Pancreas (tissue), 10 donors: ENCODE measurements at regions not wholly inside any gene's neighbourhood (a gene's known extent, or its start where the extent isn't known, plus 50 kb on each side); places are given as distances from the start of the nearest gene placed in this dataset.

Experiments
- ATAC-seq, 4 donors: fragments of 200-7000 bp; cut with Tn5 transposase; one replicate each; pipeline versions ENCODE4 v1.8.0 to v1.9.1; 2020; ENCODE audit warnings: mild to moderate bottlenecking in 4 of 4, moderate library complexity in 4 of 4
- DNase-seq, 6 donors: peaks; one replicate each; pipeline ENCODE4 v3.0.0-alpha.2; 2020
- FAIRE-seq: peaks from 2 replicates; lab custom pipeline; 2012; peaks lifted over from hg19 to GRCh38; lab: Jason Lieb, UNC
- H3K27ac ChIP-seq, 4 donors: fragments of 200-600 bp; sonication (generic); 1 replicate in 3 of 4; 2 replicates in 1 of 4; pipeline versions ENCODE4 v1.5.0 to v1.8.0; 2020
- H3K27me3 ChIP-seq, 4 donors: fragments of 200-600 bp; one replicate each; pipeline ENCODE4 v1.8.0; 2021
- H3K36me3 ChIP-seq, 3 donors: fragments of 200-600 bp; sonication (generic) in 1 of 3; one replicate each; pipeline versions ENCODE4 v1.5.0 to v1.8.0; 2020 to 2021
- H3K4me1 ChIP-seq, 3 donors: fragments of 200-600 bp; one replicate each; pipeline ENCODE4 v1.8.0; 2021
- H3K4me3 ChIP-seq, 4 donors: fragments of 200-600 bp; sonication (generic) in 2 of 4; one replicate each; pipeline versions ENCODE4 v1.5.0 to v1.8.0; 2020 to 2021
- H3K9me3 ChIP-seq, 4 donors: fragments of 200-600 bp; one replicate each; pipeline ENCODE4 v1.8.0; 2021
- WGBS, 2 donors: extraction: QIAGEN DNeasy Blood & Tissue Kit; methylation state at CpG; one replicate each; pipeline ENCODE4 v1.1.7; 2013; 5-methylcytosine and 5-hydroxymethylcytosine counted together
- intact Hi-C, 3 donors: fragments of 100-400 bp; cut with DNase I; formaldehyde crosslinking; loops; one replicate each; pipeline versions ENCODE4 v1.11.1 to v1.14.2; 2022
- TF ChIP-seq, protein P1 (sequence below), 4 donors: fragments of 200-600 bp; sonication (generic) in 3 of 4; IDR thresholded peaks; one replicate each; pipeline versions ENCODE4 v1.5.0 to v1.8.0; 2021; ENCODE audit warnings: antibody characterized with exemption in 4 of 4
- donor health status: healthy with polysubstance abuse.
- donor health status: DM: no; HTN: no; CAD: no; lungs with moderate emphysema.
- donor health status: DM: no; HTN: no; CAD: no.
- donor health status: control.
- donor health status: control.
- donor health status: Bipolar disorder and iron deficiency.
- donor health status: DM: yes; HTN: yes; CAD: no.
- donor health status: DM: no; HTN: no; CAD: no.
- donor health status: DM: no; HTN: no; CAD: no.
- donor health status: DM: yes; HTN: yes; CAD: no.

DNA sequence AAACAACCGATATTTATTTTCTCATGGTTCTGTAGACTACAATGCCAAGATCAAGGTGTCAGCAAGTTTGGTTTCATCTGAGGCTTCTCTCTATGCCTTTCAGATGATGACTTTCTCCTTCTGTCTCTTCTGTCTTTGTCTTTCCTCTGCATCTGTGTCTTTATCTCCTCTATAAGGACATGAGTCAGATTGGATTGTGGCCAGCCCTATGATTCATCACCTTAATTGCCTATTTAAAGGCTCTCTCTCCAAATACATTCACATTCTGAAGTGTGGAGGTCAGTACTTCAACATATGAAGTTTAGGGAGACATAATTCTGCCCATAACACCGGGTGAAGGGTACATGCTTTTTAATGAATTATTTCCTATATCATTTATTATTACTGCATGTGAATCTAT is 71.2 kb upstream of the CNTNAP5 start:
- H3K4me1 ChIP-seq: no peaks in the 10 kb centered on the region
- intact Hi-C loops: no loop called here
- ATAC-seq (no peak), FAIRE-seq (no peak), DNase-seq (no peak)
- no peaks in the 10 kb centered on the region for H3K36me3 ChIP-seq
- H3K27ac ChIP-seq: no peak overlapping the region
- TF ChIP-seq, protein P1, sequence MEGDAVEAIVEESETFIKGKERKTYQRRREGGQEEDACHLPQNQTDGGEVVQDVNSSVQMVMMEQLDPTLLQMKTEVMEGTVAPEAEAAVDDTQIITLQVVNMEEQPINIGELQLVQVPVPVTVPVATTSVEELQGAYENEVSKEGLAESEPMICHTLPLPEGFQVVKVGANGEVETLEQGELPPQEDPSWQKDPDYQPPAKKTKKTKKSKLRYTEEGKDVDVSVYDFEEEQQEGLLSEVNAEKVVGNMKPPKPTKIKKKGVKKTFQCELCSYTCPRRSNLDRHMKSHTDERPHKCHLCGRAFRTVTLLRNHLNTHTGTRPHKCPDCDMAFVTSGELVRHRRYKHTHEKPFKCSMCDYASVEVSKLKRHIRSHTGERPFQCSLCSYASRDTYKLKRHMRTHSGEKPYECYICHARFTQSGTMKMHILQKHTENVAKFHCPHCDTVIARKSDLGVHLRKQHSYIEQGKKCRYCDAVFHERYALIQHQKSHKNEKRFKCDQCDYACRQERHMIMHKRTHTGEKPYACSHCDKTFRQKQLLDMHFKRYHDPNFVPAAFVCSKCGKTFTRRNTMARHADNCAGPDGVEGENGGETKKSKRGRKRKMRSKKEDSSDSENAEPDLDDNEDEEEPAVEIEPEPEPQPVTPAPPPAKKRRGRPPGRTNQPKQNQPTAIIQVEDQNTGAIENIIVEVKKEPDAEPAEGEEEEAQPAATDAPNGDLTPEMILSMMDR (IDR thresholded peaks at IDR 0.05): no peak
- 73 to 87% methylated on average over 2 of the region's 2 CpGs for WGBS, 2 donors
- no peak overlapping the region for H3K4me3 ChIP-seq
- no peaks in the 10 kb centered on the region for H3K27me3 ChIP-seq
- no peaks in the 10 kb centered on the region for H3K9me3 ChIP-seq

DNA sequence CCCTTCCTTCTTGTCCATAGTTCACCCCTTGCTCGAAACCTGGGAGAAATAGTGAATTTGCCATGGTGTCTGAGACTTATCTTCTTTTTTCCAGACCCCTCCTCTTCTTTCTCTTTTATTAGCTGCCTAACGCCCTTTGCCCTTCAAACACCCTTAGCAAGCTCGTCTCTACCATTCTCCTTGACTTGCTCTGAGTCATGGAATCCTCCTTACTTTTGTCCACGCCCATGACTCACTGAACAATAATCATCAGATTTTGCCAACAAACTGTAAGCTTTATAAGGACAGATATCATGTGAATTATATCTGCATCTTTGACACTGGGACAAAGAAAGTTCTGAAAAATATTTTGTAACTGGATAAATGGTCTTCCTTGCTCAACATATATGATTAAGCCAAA is 67.1 kb upstream of the CNTNAP5 start:
- TF ChIP-seq, protein P1 (IDR thresholded peaks at IDR 0.05): no peak
- H3K4me3 ChIP-seq: no peak overlapping the region
- no peak for DNase-seq
- no peaks in the 10 kb centered on the region for H3K9me3 ChIP-seq
- intact Hi-C loops: no loop called here
- H3K4me1 ChIP-seq: no peaks in the 10 kb centered on the region
- H3K27ac ChIP-seq: no peak overlapping the region
- no peaks in the 10 kb centered on the region for H3K27me3 ChIP-seq
- no peak for FAIRE-seq
- H3K36me3 ChIP-seq: no peaks in the 10 kb centered on the region
- WGBS, 2 donors: 28 to 42% methylated on average over 4 of the region's 4 CpGs
- no peak for ATAC-seq

DNA sequence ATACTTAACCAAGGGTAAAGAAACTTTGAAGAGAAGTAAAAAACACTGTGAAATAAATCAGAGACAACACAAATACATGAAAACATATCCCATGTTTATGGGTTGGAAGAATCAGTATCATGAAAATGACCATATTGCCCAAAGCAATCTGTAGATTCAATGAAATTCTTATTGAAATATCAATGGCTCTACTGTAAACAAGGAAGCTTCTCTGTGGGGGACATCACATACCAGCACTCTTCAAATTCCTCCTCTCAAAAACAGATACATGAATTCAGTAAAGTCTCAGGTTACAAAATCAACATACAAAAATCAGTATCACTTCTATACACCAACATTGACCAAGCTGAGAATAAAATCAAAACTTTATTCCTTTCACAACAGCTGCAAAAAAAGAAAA is 63.5 kb upstream of the CNTNAP5 start:
- no peak overlapping the region for H3K4me3 ChIP-seq
- no peaks in the 10 kb centered on the region for H3K36me3 ChIP-seq
- H3K27me3 ChIP-seq: no peaks in the 10 kb centered on the region
- TF ChIP-seq, protein P1 (IDR thresholded peaks at IDR 0.05): no peak
- H3K27ac ChIP-seq: no peak overlapping the region
- no peaks in the 10 kb centered on the region for H3K9me3 ChIP-seq
- intact Hi-C loops: no loop called here
- no peak for ATAC-seq
- DNase-seq: no peak
- FAIRE-seq: no peak
- H3K4me1 ChIP-seq: no peaks in the 10 kb centered on the region

DNA sequence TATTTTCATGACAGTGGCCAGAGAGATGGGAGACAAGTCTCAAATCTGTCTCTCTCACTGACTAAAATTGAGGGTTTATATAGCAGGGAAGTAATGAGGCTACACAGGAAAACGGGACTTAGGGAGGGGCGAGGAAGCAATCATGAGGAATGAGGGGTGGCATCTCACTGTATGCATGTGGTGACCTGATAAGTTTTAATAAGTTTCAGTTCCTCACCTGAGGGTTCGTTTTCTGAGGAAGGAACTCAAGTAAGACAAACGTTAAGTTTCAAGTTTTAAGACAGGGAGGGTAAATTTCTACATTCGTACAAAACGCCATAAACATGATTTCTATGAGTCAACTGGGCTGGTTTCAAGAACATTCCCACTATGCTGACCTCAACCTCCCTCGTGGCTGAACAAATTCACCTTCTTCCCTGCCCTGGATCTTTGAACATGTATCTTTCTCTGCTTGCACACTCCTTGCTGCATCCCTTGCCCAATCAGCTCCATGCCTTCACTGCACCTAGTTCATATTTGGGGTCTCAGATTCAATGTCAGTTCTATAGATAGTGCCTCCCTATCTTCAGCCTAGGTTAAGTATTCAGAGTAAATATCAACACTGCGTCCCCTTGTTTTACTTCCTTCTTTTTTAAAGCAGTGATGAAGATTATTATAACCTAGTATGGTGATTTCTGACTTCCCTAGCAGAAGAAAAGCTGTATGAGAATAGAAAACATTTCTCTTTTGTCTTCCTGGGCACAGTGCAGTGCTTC is 53.3 kb upstream of the CNTNAP5 start:
- FAIRE-seq (no peak), ATAC-seq (no peak), DNase-seq (no peak)
- Histone ChIP-seq H3K4me1 (no peaks in the 10 kb centered on the region), H3K9me3 (no peaks in the 10 kb centered on the region), H3K27ac (no peak overlapping the region), H3K36me3 (no peaks in the 10 kb centered on the region), H3K27me3 (no peaks in the 10 kb centered on the region), H3K4me3 (no peak overlapping the region)
- WGBS, 2 donors: 38 to 43% methylated on average over 8 of the region's 8 CpGs
- intact Hi-C loops: no loop called here
- TF ChIP-seq, protein P1 (IDR thresholded peaks at IDR 0.05): no peak
